HG03175 (cell line): ENCODE measurements at regions not wholly inside any gene's neighbourhood (a gene's known extent, or its start where the extent isn't known, plus 50 kb on each side); places are given as distances from the start of the nearest gene placed in this dataset.

ENCODE experiments used
- ATAC-seq: cut with Tn5 transposase; IDR thresholded peaks from one replicate; pipeline ENCODE4 v1.9.1; 2021; ENCODE audit warnings: mild to moderate bottlenecking, moderate library complexity; ENCODE audit not compliant: unreplicated experiment

DNA sequence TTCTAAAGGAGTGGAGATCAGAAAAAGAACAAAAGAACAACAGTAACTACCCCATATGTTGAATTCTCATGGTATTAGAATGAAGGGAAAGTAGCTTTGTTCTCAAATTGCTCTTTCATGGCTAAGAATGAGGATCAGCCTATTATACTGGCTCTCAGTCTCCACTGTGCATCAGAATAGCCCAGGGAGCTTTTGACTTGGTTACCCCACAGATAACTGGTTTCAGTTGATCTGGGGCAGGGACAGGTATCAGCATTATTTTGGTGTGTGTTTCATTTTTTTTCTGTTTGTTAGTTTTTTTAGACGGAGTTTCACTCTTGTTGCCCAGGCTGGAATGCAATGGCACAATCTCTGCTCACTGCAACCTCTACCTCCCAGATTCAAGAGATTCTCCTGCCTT, 311.7 kb upstream of the TLE3 start:
- no peak for ATAC-seq

DNA sequence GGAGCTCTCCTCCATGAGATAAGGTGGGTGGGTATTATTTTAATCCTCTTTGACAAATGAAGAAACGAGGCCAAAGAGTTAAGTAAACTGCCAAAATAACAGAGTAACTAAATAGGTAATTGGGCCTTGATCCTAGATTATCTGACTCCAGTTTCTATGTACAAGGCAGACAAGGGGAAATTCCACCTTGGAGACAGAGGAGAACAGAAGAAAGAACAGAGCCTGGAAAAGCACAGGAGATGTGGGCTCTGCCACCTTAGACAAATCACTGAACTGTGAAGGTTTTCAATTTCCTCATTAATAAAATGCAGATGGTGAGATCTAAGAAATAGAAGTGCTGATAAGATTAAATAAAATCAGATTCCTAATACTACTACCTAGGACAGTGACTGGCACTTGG, 310.2 kb upstream of the TLE3 start:
- ATAC-seq: no peak

DNA sequence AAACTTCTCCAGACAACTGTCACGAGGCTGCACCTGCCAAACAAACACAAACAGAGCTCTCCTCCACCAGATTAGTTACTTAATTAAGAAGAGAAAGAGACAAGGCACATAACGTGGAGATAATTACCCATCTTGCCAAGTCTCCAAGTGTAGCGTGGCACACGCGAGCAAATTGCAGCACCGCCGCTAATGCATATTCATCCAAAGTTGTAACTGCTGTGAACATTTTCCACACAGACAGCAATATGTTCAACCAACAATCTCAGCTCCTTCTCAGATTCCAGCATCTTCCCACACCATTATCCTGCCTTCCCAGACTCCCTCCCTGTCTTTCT, 309.6 kb upstream of the TLE3 start:
- ATAC-seq: no peak

DNA sequence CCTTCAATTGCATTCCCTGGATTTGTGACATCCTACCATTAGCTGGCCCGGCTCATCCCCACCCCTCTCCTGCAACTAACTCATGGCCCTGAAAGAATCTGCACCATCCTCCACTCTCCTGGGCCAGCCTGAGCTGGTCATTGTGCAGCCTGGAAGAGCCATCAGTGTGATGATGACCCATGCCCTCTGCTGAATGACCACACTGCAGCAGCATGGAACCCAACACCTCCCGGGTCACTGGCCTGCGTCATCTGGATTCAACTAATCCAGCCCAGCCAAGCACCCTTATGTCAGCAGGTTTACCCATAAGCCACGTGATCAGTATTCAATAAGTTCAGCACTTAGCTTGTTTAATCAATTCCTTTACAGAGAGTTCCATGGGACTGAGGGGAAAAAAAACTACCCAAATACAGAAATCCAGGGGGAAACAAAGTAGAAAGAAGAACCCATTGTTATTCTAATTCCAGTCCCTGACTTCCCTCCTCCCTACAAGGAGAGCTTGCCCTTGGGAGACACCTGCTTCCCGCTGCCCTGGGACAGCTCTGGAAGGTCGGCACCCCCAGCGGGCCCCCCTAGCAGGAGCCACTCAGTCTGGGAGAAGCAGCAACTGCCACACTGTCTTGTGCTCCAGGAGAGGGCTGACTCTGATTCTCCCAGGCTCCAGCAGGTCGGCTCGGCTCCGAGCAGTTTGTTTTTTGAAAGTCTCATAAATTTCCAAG, 309.1 kb upstream of the TLE3 start:
- ATAC-seq: no peak

- no peak for ATAC-seq
These were observed 304.0 kb upstream of the TLE3 start for GRCh38 chr15:70401709-70402108.

GRCh38 chr15:70400766-70401541, 303.2 kb upstream of the TLE3 start:
- ATAC-seq: no peak

- ATAC-seq: no peak
These were observed 301.5 kb upstream of the TLE3 start for GRCh38 chr15:70399204-70399603.

- ATAC-seq: no peak
These were observed 301.0 kb upstream of the TLE3 start for GRCh38 chr15:70398694-70399093.

DNA sequence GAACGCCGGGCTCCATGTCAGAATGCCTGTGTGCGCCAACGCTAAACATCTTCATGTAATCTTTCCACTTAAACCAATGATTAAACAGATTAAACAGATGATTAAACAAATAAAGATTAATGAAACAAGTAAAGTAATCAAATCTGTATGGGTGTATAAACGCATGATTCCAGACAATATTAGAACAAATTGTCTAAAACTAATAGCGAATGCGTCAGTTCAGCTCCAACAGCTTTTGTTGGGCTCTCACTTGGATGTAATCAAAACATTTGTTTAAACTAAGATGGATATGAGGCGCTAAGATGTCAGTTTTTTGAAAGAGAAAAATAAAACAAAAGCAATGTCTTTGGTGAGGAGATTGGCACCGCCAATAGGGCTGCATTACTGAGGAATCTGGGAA, 299.1 kb upstream of the TLE3 start:
- ATAC-seq: no peak

GRCh38 chr15:70395164-70395563, 297.4 kb upstream of the TLE3 start:
- ATAC-seq: no peak

DNA sequence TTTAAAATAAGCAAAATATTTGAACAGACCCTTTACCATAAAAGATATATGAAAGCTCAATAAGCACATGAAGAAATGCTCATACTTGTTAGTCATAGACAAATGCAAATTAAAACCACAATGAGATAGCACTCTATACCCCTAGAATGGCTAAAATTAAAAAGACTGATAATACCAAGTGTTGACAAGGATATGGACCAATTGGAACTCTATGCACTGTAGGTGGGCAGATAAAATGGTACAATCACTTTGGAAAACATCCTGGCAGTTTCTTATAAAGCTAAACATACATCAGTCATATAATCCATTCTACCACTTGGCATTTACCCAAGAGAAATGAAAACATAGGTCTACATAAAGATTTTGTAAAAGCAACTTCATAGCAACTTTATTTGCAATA, 293.0 kb upstream of the TLE3 start:
- ATAC-seq: no peak

- ATAC-seq: no peak
These were observed 290.3 kb upstream of the TLE3 start for GRCh38 chr15:70387993-70388392.

DNA sequence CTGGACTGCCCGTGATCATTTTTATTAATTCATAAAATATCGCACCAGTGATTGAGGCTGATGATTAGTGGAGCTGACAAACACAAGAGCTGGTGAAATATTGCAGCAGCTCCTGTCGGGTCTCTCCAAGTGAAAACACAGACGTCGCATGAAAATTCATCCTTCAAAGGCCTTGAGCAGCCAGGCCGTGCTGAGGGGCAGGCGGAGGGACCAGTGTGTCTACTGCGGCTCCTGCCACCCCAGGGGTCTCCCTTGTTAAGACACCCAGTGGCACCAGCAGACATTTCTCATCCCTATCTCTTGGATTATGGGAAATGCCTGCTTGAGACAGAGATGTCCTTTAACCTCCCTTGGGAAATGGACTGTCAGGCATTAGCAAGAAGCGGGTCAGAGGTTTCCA, 289.4 kb upstream of the TLE3 start:
- no peak for ATAC-seq

- ATAC-seq: no peak
These were observed 288.0 kb upstream of the TLE3 start for GRCh38 chr15:70385711-70386110.

DNA sequence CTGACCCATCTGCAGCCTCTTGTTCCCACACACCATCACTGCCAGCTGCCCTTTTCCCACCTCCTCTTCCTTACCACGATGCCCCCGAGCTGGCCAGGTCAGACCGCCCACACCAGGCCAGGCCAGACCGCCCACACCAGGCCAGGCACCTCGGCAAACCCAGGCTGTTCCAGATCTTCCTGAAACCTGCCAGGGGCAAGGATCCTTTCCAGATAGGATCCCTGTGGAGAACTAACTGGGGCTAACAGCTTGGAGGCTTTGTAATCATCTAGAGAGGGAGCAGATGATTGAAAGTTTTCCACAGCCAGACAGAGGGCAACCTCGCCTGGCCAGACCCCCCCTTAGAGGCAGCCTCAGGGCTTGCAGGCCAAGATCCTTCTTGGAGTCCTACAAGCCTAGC, 287.3 kb upstream of the TLE3 start:
- ATAC-seq: no peak

GRCh38 chr15:70383856-70384255, 286.1 kb upstream of the TLE3 start:
- no peak for ATAC-seq

DNA sequence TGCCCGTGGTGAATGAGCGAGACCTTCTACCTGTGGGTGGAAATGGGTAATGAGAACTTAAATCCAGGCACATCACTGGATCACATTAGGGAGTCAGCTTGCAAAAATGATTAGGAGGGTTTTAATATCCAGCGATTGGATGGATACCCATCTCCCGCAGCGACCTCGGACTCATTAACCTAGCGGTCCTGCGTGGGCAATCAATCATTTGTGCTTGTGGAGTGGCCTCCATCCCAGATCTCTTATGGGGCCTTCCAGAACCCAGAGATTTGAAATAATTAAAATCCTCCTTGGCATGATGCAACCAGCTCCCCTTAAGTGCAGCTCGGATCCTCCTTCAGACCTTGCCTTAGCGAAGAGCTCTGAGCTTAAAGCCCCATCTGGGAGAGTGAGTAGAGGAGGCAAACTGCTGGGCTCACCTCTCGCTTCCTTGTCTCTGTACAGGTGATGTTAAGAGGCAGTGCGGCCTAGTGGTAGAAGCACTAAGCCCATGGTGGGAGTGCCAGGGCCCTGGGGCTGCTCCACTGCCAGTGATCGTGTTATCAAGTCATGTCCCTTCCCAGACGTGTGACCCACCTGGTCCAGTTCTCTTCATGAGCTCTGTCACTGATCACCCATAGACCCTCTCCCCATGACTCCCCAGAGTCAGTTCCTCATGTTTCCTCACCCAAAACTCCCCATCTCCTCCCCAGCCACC, 285.2 kb upstream of the TLE3 start:
- no peak for ATAC-seq

GRCh38 chr15:70382009-70382749, 284.5 kb upstream of the TLE3 start:
- no peak for ATAC-seq

GRCh38 chr15:70379938-70380883, 282.5 kb upstream of the TLE3 start:
- ATAC-seq: no peak

DNA sequence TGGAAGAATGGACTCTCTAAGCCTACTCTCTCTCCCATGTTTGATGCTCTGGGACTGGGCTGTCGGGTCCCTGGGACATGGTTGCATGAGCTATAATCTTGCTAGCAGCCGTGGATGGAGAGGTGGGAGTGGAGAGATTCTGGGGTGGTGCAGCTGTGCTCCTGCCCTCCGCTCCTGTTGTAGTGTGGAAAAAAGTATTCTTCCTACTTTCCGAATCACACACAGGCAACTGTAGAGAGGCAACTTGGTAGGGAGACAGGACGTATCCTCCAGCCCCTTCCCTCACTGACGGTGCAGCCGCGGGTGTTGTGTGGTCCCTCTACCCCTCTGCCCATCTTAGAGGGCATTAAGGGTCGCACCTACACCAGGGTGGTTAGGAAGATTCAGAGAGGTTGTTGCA, 281.4 kb upstream of the TLE3 start:
- ATAC-seq: no peak
